ENCODE measurements at regions not wholly inside any gene's neighbourhood (a gene's known extent, or its start where the extent isn't known, plus 50 kb on each side); places are given as distances from the start of the nearest gene placed in this dataset.

GRCh38 chr10:118467200-118467599 lies 125.1 kb upstream of the FAM204A start:
- Histone ChIP-seq H3K4me3 (no peak overlapping the region), H3K36me3 (no peaks in the 10 kb centered on the region), H3K4me1 (no peaks in the 10 kb centered on the region), H3K27ac (no peak overlapping the region), H3K27me3 (peaks cover 20% of the 10 kb centered on the region), H3K9me3 (no peaks in the 10 kb centered on the region)
- ATAC-seq: no peak
- no peak for DNase-seq
- TF ChIP-seq CTCF (IDR thresholded peaks at IDR 0.05): no peak
- intact Hi-C loops (cut with DNase I): no loop called here

GRCh38 chr10:118465300-118465874 lies 123.3 kb upstream of the FAM204A start:
- ATAC-seq (no peak), DNase-seq (no peak)
- Histone ChIP-seq H3K27ac (no peak overlapping the region), H3K36me3 (no peaks in the 10 kb centered on the region), H3K4me1 (no peaks in the 10 kb centered on the region), H3K9me3 (no peaks in the 10 kb centered on the region), H3K4me3 (no peak overlapping the region), H3K27me3 (peaks cover 25% of the 10 kb centered on the region)
- intact Hi-C loops (cut with DNase I): no loop called here
- TF ChIP-seq CTCF (IDR thresholded peaks at IDR 0.05): no peak

- H3K4me3 ChIP-seq: no peak overlapping the region
- TF ChIP-seq CTCF (IDR thresholded peaks at IDR 0.05): no peak
- no peak for DNase-seq
- no peaks in the 10 kb centered on the region for H3K9me3 ChIP-seq
- no peak overlapping the region for H3K27ac ChIP-seq
- peaks cover 25% of the 10 kb centered on the region for H3K27me3 ChIP-seq
- H3K4me1 ChIP-seq: no peaks in the 10 kb centered on the region
- intact Hi-C loops (cut with DNase I): no loop called here
- H3K36me3 ChIP-seq: no peaks in the 10 kb centered on the region
- ATAC-seq: peak; percentile 26
Observed at GRCh38 chr10:118463740-118464139, 121.6 kb upstream of the FAM204A start.

- no peaks in the 10 kb centered on the region for H3K36me3 ChIP-seq
- peaks cover 25% of the 10 kb centered on the region for H3K27me3 ChIP-seq
- H3K9me3 ChIP-seq: no peaks in the 10 kb centered on the region
- no peak for DNase-seq
- H3K4me3 ChIP-seq: no peak overlapping the region
- H3K4me1 ChIP-seq: no peaks in the 10 kb centered on the region
- no peak for ATAC-seq
- no peak for TF ChIP-seq CTCF (IDR thresholded peaks at IDR 0.05)
- no peak overlapping the region for H3K27ac ChIP-seq
- intact Hi-C loops (cut with DNase I): no loop called here
Observed at GRCh38 chr10:118462401-118462800, 120.3 kb upstream of the FAM204A start.

- Histone ChIP-seq H3K9me3 (no peaks in the 10 kb centered on the region), H3K36me3 (no peaks in the 10 kb centered on the region), H3K27ac (no peak overlapping the region), H3K4me1 (no peaks in the 10 kb centered on the region), H3K4me3 (no peak overlapping the region), H3K27me3 (peaks cover 21% of the 10 kb centered on the region)
- intact Hi-C loops (cut with DNase I): no loop called here
- TF ChIP-seq CTCF (IDR thresholded peaks at IDR 0.05): peak; percentile 74
- ATAC-seq (peak; percentile 90), DNase-seq (no peak)
Observed at GRCh38 chr10:118459642-118460193, 117.6 kb upstream of the FAM204A start.

Measured in upper lobe of right lung (tissue), 1 donor.